Heart left ventricle (tissue), 16 donors: ENCODE measurements at regions not wholly inside any gene's neighbourhood (a gene's known extent, or its start where the extent isn't known, plus 50 kb on each side); places are given as distances from the start of the nearest gene placed in this dataset.
A peak's percentile ranks its signal among the peaks of the same experiment; 100 is the strongest.

Experiments
- ATAC-seq, 4 donors: fragments of 200-7000 bp; cut with Tn5 transposase; one replicate each; pipeline ENCODE4 v1.9.1; 2020 to 2022; ENCODE audit warnings: moderate library complexity in 4 of 4, mild to moderate bottlenecking in 3 of 4, moderate number of reproducible peaks in 1 of 4
- DNase-seq, 5 donors: peaks; one replicate each; pipeline ENCODE4 v3.0.0-alpha.2; 2020
- H3K27ac ChIP-seq, 12 donors: fragments of 200-600 bp; sonication (generic) in 4 of 12; one replicate each; pipeline versions ENCODE4 v1.5.0 to v1.8.0; 2016 to 2022; ENCODE audit warnings: mild to moderate bottlenecking in 2 of 12
- H3K27me3 ChIP-seq, 9 donors: fragments of 200-600 bp; sonication (generic) in 2 of 9; one replicate each; pipeline versions ENCODE4 v1.5.1 to v1.8.0; 2016 to 2022; ENCODE audit warnings: mild to moderate bottlenecking in 3 of 9
- H3K36me3 ChIP-seq, 9 donors: fragments of 200-600 bp; sonication (generic) in 2 of 9; one replicate each; pipeline versions ENCODE4 v1.5.0 to v1.8.0; 2018 to 2022; ENCODE audit warnings: mild to moderate bottlenecking in 2 of 9
- H3K4me1 ChIP-seq, 12 donors: fragments of 200-600 bp; sonication (generic) in 4 of 12; one replicate each; pipeline versions ENCODE4 v1.5.0 to v1.8.0; 2016 to 2022; ENCODE audit warnings: mild to moderate bottlenecking in 3 of 12
- H3K4me3 ChIP-seq, 12 donors: fragments of 200-600 bp; sonication (generic) in 4 of 12; one replicate each; pipeline versions ENCODE4 v1.5.0 to v1.8.0; 2017 to 2022; ENCODE audit warnings: mild to moderate bottlenecking in 9 of 12, moderate library complexity in 4 of 12
- H3K9me3 ChIP-seq, 12 donors: fragments of 200-600 bp; sonication (generic) in 4 of 12; one replicate each; pipeline versions ENCODE4 v1.5.0 to v1.8.0; 2016 to 2022; ENCODE audit warnings: mild to moderate bottlenecking in 1 of 12
- POLR2A ChIP-seq, 2 donors: fragments of 450-650 bp; IDR thresholded peaks; one replicate each; pipeline ENCODE4 v1.6.1; 2017; ENCODE audit warnings: antibody characterized with exemption in 2 of 2, mild to moderate bottlenecking in 2 of 2, moderate library complexity in 2 of 2
- WGBS, 4 donors: extraction: QIAGEN DNeasy Blood & Tissue Kit in 2 of 4; methylation state at CpG; one replicate each; pipeline versions ENCODE4 v1.1.5 to v1.1.7; 2013 to 2018; 5-methylcytosine and 5-hydroxymethylcytosine counted together
- intact Hi-C, 10 donors: fragments of 100-400 bp; cut with DNase I; formaldehyde crosslinking; loops; one replicate each; pipeline versions ENCODE4 v1.11.1 to v1.14.2; 2022
- TF ChIP-seq, protein P1 (sequence below), 12 donors: fragments of 200-600 bp; sonication (generic) in 4 of 12; IDR thresholded peaks; one replicate each; pipeline versions ENCODE4 v1.5.0 to v1.8.0; 2018 to 2022; ENCODE audit warnings: antibody characterized with exemption in 12 of 12, mild to moderate bottlenecking in 5 of 12
- donor health status: ischemic (EF 13 %, LVEDD 7.1; RV severe dilation, severe dysfunction).
- donor health status: healthy with polysubstance abuse.
- donor health status: DM: no; HTN: yes; CAD: no.
- donor health status: DM: no; HTN: no; CAD: no.
- donor health status: ischemic (EF 25% LVEDD 6.9; RV normal size, moderate dysfunction).
- donor health status: ischemic (EF 25% LVEDD 5.7; RV mildly dilated, moderate dysfunction).
- donor health status: healthy.
- donor health status: DM: yes; HTN: yes; CAD: no.
- donor health status: ischemic (EF 35%, LVEDD 5.7; RV mildly dilated, moderate dysfunction).
- donor health status: nonischemic (EF 11% LVEDD 7.7; RV severe dilation, severe dysfunction).
- donor health status: DM: yes; HTN: yes; CAD: no.
- donor health status: PGD.
- donor health status: ischemic (EF 29% LVEDD 5.4; RV normal size, mild dysfunction).
- donor health status: nonischemic (EF 23%, LVEDD 6.1; RV moderate dilation, normal function).

DNA sequence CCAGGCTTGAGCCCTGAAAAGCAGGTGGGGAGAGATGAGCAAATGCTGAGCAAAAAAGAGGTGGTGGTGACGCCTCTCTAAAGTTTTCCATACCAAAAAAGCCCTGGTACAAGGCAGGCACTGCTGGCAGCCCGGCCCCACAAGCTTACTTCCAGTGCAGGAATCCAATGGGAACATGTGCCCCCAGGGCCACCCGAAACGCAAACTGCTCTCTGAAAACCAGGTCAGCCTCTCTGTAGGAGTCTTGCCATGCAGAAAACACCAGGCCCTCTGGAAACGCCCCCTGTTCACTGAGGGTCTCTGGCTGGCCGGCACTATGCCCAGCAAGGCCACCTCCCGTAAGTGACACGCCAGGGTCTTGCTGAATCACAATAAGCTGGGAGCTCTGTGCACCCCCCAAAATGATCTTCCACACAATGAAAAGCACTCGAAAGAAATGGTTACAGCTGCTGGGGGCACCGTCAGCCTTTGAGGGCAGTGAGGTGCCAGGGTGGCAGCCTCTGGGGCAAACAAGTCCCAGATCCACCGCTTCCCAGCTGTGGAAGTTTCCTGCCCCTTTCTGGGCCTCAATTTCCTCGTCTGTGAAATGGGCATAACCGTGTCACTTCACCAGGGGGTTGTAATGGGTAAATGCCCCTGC is 170.5 kb downstream of the TOMM20 start:
- DNase-seq (no peak), ATAC-seq (no peak)
- WGBS, 4 donors, result 88 to 96% (median 93%) methylated on average over 10 to 13 of the region's 13 CpGs
- no peaks in the 10 kb centered on the region for H3K36me3 ChIP-seq
- peak overlapping the region in 1 of 12 donors; percentile 99 for H3K27ac ChIP-seq
- no peak overlapping the region for H3K4me3 ChIP-seq
- TF ChIP-seq POLR2A (IDR thresholded peaks at IDR 0.05), result no peak
- TF ChIP-seq, protein P1, sequence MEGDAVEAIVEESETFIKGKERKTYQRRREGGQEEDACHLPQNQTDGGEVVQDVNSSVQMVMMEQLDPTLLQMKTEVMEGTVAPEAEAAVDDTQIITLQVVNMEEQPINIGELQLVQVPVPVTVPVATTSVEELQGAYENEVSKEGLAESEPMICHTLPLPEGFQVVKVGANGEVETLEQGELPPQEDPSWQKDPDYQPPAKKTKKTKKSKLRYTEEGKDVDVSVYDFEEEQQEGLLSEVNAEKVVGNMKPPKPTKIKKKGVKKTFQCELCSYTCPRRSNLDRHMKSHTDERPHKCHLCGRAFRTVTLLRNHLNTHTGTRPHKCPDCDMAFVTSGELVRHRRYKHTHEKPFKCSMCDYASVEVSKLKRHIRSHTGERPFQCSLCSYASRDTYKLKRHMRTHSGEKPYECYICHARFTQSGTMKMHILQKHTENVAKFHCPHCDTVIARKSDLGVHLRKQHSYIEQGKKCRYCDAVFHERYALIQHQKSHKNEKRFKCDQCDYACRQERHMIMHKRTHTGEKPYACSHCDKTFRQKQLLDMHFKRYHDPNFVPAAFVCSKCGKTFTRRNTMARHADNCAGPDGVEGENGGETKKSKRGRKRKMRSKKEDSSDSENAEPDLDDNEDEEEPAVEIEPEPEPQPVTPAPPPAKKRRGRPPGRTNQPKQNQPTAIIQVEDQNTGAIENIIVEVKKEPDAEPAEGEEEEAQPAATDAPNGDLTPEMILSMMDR (IDR thresholded peaks at IDR 0.05), result no peak
- no peaks in the 10 kb centered on the region for H3K9me3 ChIP-seq
- no peaks in the 10 kb centered on the region for H3K27me3 ChIP-seq
- intact Hi-C loops, result no loop called here
- H3K4me1 ChIP-seq, result peaks cover 6 to 100% (median 47%) of the 10 kb centered on the region in 12 donors

DNA sequence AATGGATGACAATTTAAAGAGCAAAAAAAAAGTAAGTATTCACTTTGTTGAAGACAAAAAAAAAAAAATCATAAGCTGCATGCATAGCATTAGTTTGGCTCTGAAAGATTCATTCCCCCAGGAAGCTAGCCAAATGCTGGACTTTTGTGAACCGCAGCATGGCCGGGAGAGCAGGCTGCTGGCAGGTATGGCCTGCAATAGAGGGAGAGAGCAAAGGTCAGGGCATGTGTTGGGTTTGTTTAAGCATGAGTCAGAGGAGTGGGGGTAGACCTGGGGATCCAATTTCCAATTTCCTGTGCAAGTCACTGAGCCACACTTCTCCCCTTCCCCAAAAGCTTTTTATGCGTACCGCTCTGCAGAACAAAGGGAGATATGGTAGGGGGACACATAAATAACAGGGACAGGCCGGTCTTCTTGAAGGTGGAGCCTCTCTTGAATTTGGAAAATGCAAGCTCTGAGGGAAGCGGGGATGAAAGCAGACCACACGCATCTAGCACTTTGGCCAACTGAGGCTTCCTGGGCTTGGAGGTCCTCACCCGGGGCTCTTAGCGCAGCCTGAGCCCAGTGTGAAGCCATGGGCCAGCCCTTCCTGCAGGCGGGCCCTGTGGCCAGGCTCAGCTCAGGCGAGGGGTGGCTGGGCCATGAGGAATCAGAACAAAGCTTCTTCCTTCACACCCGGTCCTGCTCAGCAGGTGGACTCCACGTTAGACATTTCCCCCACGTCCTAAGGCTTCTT is 171.1 kb downstream of the TOMM20 start:
- peak overlapping the region in 1 of 12 donors; percentile 99 for H3K27ac ChIP-seq
- H3K36me3 ChIP-seq, result no peaks in the 10 kb centered on the region
- no peak for ATAC-seq
- TF ChIP-seq POLR2A (IDR thresholded peaks at IDR 0.05), result no peak
- TF ChIP-seq, protein P1 (IDR thresholded peaks at IDR 0.05), result no peak
- H3K9me3 ChIP-seq, result no peaks in the 10 kb centered on the region
- peaks cover 6 to 93% (median 41%) of the 10 kb centered on the region in 12 donors for H3K4me1 ChIP-seq
- DNase-seq, result no peak
- WGBS, 4 donors, result 85 to 91% (median 88%) methylated on average over 14 of the region's 14 CpGs
- H3K4me3 ChIP-seq, result no peak overlapping the region
- no peaks in the 10 kb centered on the region for H3K27me3 ChIP-seq
- intact Hi-C loops, result no loop called here

DNA sequence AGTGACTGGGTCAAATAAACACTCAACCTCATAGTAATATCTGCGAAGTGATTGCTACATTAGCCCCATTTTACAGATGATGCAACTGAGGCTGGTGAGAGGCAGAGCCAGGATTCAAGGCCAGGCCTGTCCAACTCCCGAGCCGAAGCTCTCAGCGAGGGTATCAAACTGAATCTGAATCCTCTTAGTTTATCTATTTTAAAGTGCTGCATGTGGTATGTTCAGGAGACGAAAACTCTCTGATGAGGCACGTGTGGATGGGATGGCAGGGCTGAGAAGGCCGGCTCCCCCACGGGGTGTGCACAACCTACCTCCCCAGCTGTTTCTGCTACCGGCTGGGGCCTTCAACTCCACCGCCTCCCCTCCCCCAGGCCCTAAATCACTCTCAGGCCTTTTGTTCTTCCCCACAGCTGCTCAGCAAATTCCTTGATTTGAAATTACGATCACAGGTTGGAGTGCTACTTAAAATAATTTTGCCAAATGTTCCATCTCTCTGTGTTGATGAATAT is 171.8 kb downstream of the TOMM20 start:
- Histone ChIP-seq H3K36me3 (no peaks in the 10 kb centered on the region), H3K4me3 (no peak overlapping the region), H3K4me1 (peaks cover 2 to 87% (median 35%) of the 10 kb centered on the region in 12 donors), H3K9me3 (no peaks in the 10 kb centered on the region), H3K27me3 (no peaks in the 10 kb centered on the region), H3K27ac (peak overlapping the region in 2 of 12 donors; percentile 7 to 99)
- intact Hi-C loops, result no loop called here
- TF ChIP-seq, protein P1 (IDR thresholded peaks at IDR 0.05), result no peak
- DNase-seq (no peak), ATAC-seq (no peak)
- 70 to 84% (median 79%) methylated on average over 11 of the region's 11 CpGs for WGBS, 4 donors

DNA sequence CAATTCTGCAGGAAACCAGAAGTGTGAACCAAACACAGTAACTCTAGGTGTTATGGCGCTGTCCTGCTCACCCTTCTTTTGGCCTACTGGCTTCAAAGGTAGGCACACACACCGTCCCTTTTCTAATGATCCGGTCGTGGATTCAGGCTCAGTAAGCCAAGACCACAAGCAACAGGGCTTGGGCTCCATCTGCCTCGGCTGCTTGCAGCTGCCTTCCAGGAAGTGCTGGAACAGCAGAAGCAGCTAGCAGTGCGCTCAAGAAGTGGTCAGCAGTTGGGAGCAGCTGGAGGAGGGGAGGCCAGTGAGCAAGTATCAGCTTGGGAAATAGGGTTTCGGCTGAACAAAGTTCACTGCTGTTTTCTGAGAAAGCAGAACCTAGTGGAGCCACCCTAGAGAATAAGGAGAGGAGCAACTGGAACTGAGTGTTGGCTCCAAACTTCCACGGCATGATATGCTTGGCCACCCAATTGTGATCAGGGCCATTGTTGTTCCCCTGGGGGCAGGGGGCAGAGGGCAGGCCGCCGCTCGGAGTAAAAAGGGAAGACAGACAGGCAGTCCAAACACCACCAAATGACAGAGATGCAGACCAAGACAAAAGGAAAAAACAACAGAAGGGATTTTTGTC is 173.4 kb downstream of the TOMM20 start:
- 63 to 66% (median 65%) methylated on average over 11 of the region's 11 CpGs for WGBS, 4 donors
- DNase-seq, result peak; percentile 78 to 91 (median 85)
- ATAC-seq, result peak; percentile 74 to 95 (median 94)
- H3K4me3 ChIP-seq, result peak overlapping the region in 1 of 12 donors; percentile 12
- intact Hi-C loops, result no loop called here
- no peaks in the 10 kb centered on the region for H3K27me3 ChIP-seq
- TF ChIP-seq, protein P1 (IDR thresholded peaks at IDR 0.05), result peak in 1 of 12 donors; percentile 18
- TF ChIP-seq POLR2A (IDR thresholded peaks at IDR 0.05), result peak in 1 of 2 donors; percentile 10
- H3K36me3 ChIP-seq, result no peaks in the 10 kb centered on the region
- H3K27ac ChIP-seq, result peak overlapping the region; percentile 45 to 99 (median 68)
- no peaks in the 10 kb centered on the region for H3K9me3 ChIP-seq
- H3K4me1 ChIP-seq, result peaks cover 0 to 71% (median 20%) of the 10 kb centered on the region in 12 donors
